Osteoblast (primary cell): ENCODE measurements at regions not wholly inside any gene's neighbourhood (a gene's known extent, or its start where the extent isn't known, plus 50 kb on each side); places are given as distances from the start of the nearest gene placed in this dataset.

ENCODE experiments used
- DNase-seq: peaks from one replicate; pipeline ENCODE4 v3.0.0; 2011; ENCODE audit warnings: low spot score, mixed read lengths; ENCODE audit not compliant: insufficient read length; ENCODE audit errors: missing footprints
- H2AFZ ChIP-seq: 2 replicates; pipeline ENCODE4 v1.6.0; 2011; ENCODE audit warnings: mild to moderate bottlenecking, low read length
- H3K27ac ChIP-seq: 2 replicates; pipeline ENCODE4 v1.5.1; 2011; ENCODE audit warnings: mild to moderate bottlenecking, low read depth, low read length, moderate library complexity
- H3K27me3 ChIP-seq: 2 replicates; pipeline ENCODE4 v1.6.0; 2012; ENCODE audit warnings: mild to moderate bottlenecking, control low read depth, inconsistent platforms, low read length, moderate library complexity; ENCODE audit not compliant: insufficient read depth
- H3K36me3 ChIP-seq: 2 replicates; pipeline ENCODE4 v1.5.1; 2011; ENCODE audit warnings: mild to moderate bottlenecking, low read length, control low read depth, moderate library complexity; ENCODE audit not compliant: insufficient read depth
- H3K4me1 ChIP-seq: 2 replicates; pipeline ENCODE4 v1.5.1; 2011; ENCODE audit warnings: mild to moderate bottlenecking, low read length, control low read depth, moderate library complexity; ENCODE audit not compliant: insufficient read depth
- H3K4me2 ChIP-seq: 2 replicates; pipeline ENCODE4 v1.6.0; 2011; ENCODE audit warnings: mild to moderate bottlenecking, low read length; ENCODE audit not compliant: insufficient read depth
- H3K4me3 ChIP-seq: fragments of 200-600 bp; sonication (generic); 3 replicates; pipeline ENCODE4 v1.5.1; 2012; ENCODE audit warnings: mild to moderate bottlenecking, low read length, inconsistent platforms; ENCODE audit not compliant: insufficient read depth
- H3K79me2 ChIP-seq: 2 replicates; pipeline ENCODE4 v1.6.0; 2012; ENCODE audit warnings: mild to moderate bottlenecking, low read length, control low read depth, inconsistent platforms; ENCODE audit not compliant: insufficient read depth
- H3K9me3 ChIP-seq: 2 replicates; pipeline ENCODE4 v1.5.1; 2011; ENCODE audit warnings: low read depth, low read length, control low read depth
- H4K20me1 ChIP-seq: 2 replicates; pipeline ENCODE4 v1.6.0; 2012; ENCODE audit warnings: mild to moderate bottlenecking, low read length, control low read depth; ENCODE audit not compliant: insufficient read depth
- CTCF ChIP-seq: IDR thresholded peaks from 2 replicates; pipeline ENCODE4 v1.5.1; 2011; ENCODE audit warnings: mild to moderate bottlenecking, low read depth, low read length, moderate library complexity; ENCODE audit errors: extremely low read depth

DNA sequence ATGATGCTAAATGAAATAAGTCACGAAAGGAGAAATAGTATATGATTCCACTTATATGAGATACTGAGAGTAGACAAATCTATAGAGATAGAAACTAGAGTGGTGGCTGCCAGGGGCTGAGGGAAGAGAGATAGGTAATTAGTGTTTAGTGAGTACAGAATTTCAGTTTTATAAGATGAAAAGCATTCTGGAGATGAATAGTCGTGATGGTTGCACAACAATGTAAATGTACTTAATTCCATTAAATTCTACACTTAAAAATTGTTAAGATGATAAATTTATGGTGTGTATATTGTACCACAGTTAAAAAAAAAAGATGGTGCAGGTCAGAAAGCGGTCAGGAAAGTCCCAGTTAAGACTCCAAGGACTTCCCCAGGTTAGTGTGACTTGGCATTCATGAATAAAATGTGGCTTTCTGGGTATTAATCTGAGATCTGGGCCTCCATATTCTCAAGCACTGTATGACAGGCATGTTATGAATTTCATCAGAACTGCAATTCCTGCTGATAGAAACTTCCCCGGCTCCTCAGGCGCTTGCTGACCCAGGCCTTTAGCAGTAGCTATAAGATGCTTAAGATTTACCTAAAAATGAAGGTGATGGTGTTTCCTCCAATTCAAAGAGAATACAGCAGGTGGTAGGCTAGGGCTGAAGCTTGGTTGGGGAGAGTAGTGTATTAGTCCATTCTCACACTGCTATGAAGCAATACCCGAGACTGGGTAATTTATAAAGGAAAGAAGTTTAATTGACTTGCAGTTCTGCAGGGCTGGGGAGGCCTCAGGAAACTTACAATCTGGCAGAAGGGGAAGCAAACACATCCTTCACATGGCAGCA lies 115.3 kb upstream of the SOX9 start:
- Histone ChIP-seq H3K36me3 (no peaks in the 10 kb centered on the region), H3K4me2 (no peak overlapping the region), H3K79me2 (no peaks in the 10 kb centered on the region), H4K20me1 (no peaks in the 10 kb centered on the region), H3K27me3 (no peaks in the 10 kb centered on the region), H3K4me3 (no peak overlapping the region), H3K9me3 (no peaks in the 10 kb centered on the region), H3K27ac (no peak overlapping the region), H3K4me1 (peaks cover 12% of the 10 kb centered on the region), H2AFZ (no peak overlapping the region)
- no peak for TF ChIP-seq CTCF
- no peak for DNase-seq

- Histone ChIP-seq H3K27me3 (no peaks in the 10 kb centered on the region), H3K9me3 (no peaks in the 10 kb centered on the region), H3K79me2 (no peaks in the 10 kb centered on the region), H3K4me1 (peaks cover 12% of the 10 kb centered on the region), H4K20me1 (no peaks in the 10 kb centered on the region), H3K4me3 (no peak overlapping the region), H3K36me3 (no peaks in the 10 kb centered on the region), H3K27ac (no peak overlapping the region), H3K4me2 (no peak overlapping the region), H2AFZ (no peak overlapping the region)
- no peak for TF ChIP-seq CTCF
- DNase-seq: no peak
Observed at GRCh38 chr17:72008236-72008876, 112.5 kb upstream of the SOX9 start.

DNA sequence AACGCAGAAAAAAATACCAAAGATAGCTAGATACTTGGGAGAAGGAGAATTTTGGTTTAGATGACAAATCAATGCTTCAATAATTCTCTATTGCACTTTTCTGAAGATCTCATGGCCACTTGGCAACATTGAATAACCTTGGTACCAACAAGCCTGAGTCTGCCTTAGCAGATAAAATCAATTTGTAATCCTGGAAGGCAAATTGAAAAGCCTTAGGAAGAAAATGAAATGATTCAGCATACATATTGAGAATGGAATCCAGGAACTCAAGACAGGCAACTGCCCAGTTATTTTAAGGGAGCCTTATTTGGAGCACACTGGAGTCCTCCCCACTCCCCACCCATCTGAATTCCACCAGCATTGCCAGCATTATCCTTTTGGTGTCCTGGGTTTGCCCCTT lies 109.3 kb upstream of the SOX9 start:
- Histone ChIP-seq H4K20me1 (no peaks in the 10 kb centered on the region), H3K9me3 (no peaks in the 10 kb centered on the region), H3K4me1 (no peaks in the 10 kb centered on the region), H3K27me3 (peaks cover 2% of the 10 kb centered on the region), H3K27ac (no peak overlapping the region), H3K4me2 (no peak overlapping the region), H2AFZ (no peak overlapping the region), H3K36me3 (no peaks in the 10 kb centered on the region), H3K4me3 (no peak overlapping the region), H3K79me2 (no peaks in the 10 kb centered on the region)
- DNase-seq: no peak
- no peak for TF ChIP-seq CTCF

- Histone ChIP-seq H3K27me3 (peaks cover 16% of the 10 kb centered on the region), H3K4me2 (no peak overlapping the region), H2AFZ (no peak overlapping the region), H3K79me2 (no peaks in the 10 kb centered on the region), H4K20me1 (no peaks in the 10 kb centered on the region), H3K27ac (no peak overlapping the region), H3K36me3 (no peaks in the 10 kb centered on the region), H3K4me3 (no peak overlapping the region), H3K9me3 (no peaks in the 10 kb centered on the region), H3K4me1 (no peaks in the 10 kb centered on the region)
- TF ChIP-seq CTCF: no peak
- no peak for DNase-seq
Observed at GRCh38 chr17:72021417-72022041, 99.3 kb upstream of the SOX9 start.
